ENCODE measurements at regions not wholly inside any gene's neighbourhood (a gene's known extent, or its start where the extent isn't known, plus 50 kb on each side); places are given as distances from the start of the nearest gene placed in this dataset.

GRCh38 chr5:20335978-20336377 is 348.0 kb upstream of the CDH18 start:
- Histone ChIP-seq H3K4me2 (ENCODE audit: low read length) (no peak overlapping the region), H3K79me2 (ENCODE audit: insufficient read depth, low read depth, low read length) (no peaks in the 10 kb centered on the region), H4K20me1 (ENCODE audit: insufficient read depth, low read length) (no peaks in the 10 kb centered on the region), H3K36me3 (ENCODE audit: insufficient read depth, low read length) (no peaks in the 10 kb centered on the region), H3K9me2 (ENCODE audit: insufficient read depth, low read length) (no peaks in the 10 kb centered on the region), H3K27ac (ENCODE audit: low read depth, low read length, poor library complexity, severe bottlenecking) (no peak overlapping the region), H3K4me1 (ENCODE audit: insufficient read depth, low read length, poor library complexity, severe bottlenecking) (no peaks in the 10 kb centered on the region), H3K4me3 (ENCODE audit: low read depth, low read length, poor library complexity, severe bottlenecking) (no peak overlapping the region), H3K9me3 (ENCODE audit: low read length) (no peaks in the 10 kb centered on the region), H2AFZ (ENCODE audit: low read length) (no peak overlapping the region)
- DNase-seq (ENCODE audit: low spot score) = no peak
- intact Hi-C loops (cut with micrococcal nuclease; ENCODE audit: unreplicated experiment) = no loop called here
- ChIA-PET CTCF (ENCODE audit: unreplicated experiment) (no interaction called here), POLR2A (interaction anchor here (0.6 kb wide), 1 partner anchor 1501 kb away, joined by 4 read pairs; no protein-coding TSS in a partner anchor)
- TF ChIP-seq EZH2phosphoT487 (IDR thresholded peaks at IDR 0.05; ENCODE audit: borderline replicate concordance, low read depth, low read length) = no peak
- BruUV-seq (replicated peaks) = no TSS peak

- H3K27ac ChIP-seq (ENCODE audit: low read depth, low read length, poor library complexity, severe bottlenecking) = no peak overlapping the region
- no peaks in the 10 kb centered on the region for H3K36me3 ChIP-seq (ENCODE audit: insufficient read depth, low read length)
- H3K4me1 ChIP-seq (ENCODE audit: insufficient read depth, low read length, poor library complexity, severe bottlenecking) = no peaks in the 10 kb centered on the region
- no peak overlapping the region for H3K4me3 ChIP-seq (ENCODE audit: low read depth, low read length, poor library complexity, severe bottlenecking)
- ChIA-PET POLR2A (no interaction called here), CTCF (ENCODE audit: unreplicated experiment) (no interaction called here)
- no peaks in the 10 kb centered on the region for H3K9me2 ChIP-seq (ENCODE audit: insufficient read depth, low read length)
- H3K4me2 ChIP-seq (ENCODE audit: low read length) = no peak overlapping the region
- H3K9me3 ChIP-seq (ENCODE audit: low read length) = no peaks in the 10 kb centered on the region
- no peak overlapping the region for H2AFZ ChIP-seq (ENCODE audit: low read length)
- BruUV-seq (replicated peaks) = no TSS peak
- intact Hi-C loops (cut with micrococcal nuclease; ENCODE audit: unreplicated experiment) = no loop called here
- H3K79me2 ChIP-seq (ENCODE audit: insufficient read depth, low read depth, low read length) = no peaks in the 10 kb centered on the region
- no peaks in the 10 kb centered on the region for H4K20me1 ChIP-seq (ENCODE audit: insufficient read depth, low read length)
- DNase-seq (ENCODE audit: low spot score) = no peak
- no peak for TF ChIP-seq CTCF (conservative IDR thresholded peaks at IDR 0.05; ENCODE audit: low read length)
- no peak for TF ChIP-seq EZH2phosphoT487 (IDR thresholded peaks at IDR 0.05; ENCODE audit: borderline replicate concordance, low read depth, low read length)
Observed at GRCh38 chr5:20331826-20332225, 343.8 kb upstream of the CDH18 start.

- H3K79me2 ChIP-seq (ENCODE audit: insufficient read depth, low read depth, low read length) = no peaks in the 10 kb centered on the region
Observed at GRCh38 chr5:20323323-20323722, 335.3 kb upstream of the CDH18 start.

More at GRCh38 chr5:20323323-20323722, 335.3 kb upstream of the CDH18 start:
- no peaks in the 10 kb centered on the region for H3K36me3 ChIP-seq (ENCODE audit: insufficient read depth, low read length)
- H4K20me1 ChIP-seq (ENCODE audit: insufficient read depth, low read length) = no peaks in the 10 kb centered on the region
- no TSS peak for BruUV-seq (replicated peaks)
- no peak overlapping the region for H2AFZ ChIP-seq (ENCODE audit: low read length)
- no peak overlapping the region for H3K4me3 ChIP-seq (ENCODE audit: low read depth, low read length, poor library complexity, severe bottlenecking)
- no peak overlapping the region for H3K27ac ChIP-seq (ENCODE audit: low read depth, low read length, poor library complexity, severe bottlenecking)
- H3K9me2 ChIP-seq (ENCODE audit: insufficient read depth, low read length) = no peaks in the 10 kb centered on the region
- no peaks in the 10 kb centered on the region for H3K9me3 ChIP-seq (ENCODE audit: low read length)
- no peak for TF ChIP-seq CTCF (conservative IDR thresholded peaks at IDR 0.05; ENCODE audit: low read length)
- TF ChIP-seq EZH2phosphoT487 (IDR thresholded peaks at IDR 0.05; ENCODE audit: borderline replicate concordance, low read depth, low read length) = no peak
- no peak overlapping the region for H3K4me2 ChIP-seq (ENCODE audit: low read length)
- no peaks in the 10 kb centered on the region for H3K4me1 ChIP-seq (ENCODE audit: insufficient read depth, low read length, poor library complexity, severe bottlenecking)
- ChIA-PET CTCF (ENCODE audit: unreplicated experiment) (no interaction called here), POLR2A (interaction anchor here (0.6 to 0.7 kb wide), 2 partner anchors 195 to 1941 kb away, joined by 3 read pairs; no protein-coding TSS in a partner anchor)
- intact Hi-C loops (cut with micrococcal nuclease; ENCODE audit: unreplicated experiment) = no loop called here
- DNase-seq (ENCODE audit: low spot score) = no peak

Measured in OCI-LY7 (cell line).